SK-N-SH (cell line): ENCODE measurements at regions not wholly inside any gene's neighbourhood (a gene's known extent, or its start where the extent isn't known, plus 50 kb on each side); places are given as distances from the start of the nearest gene placed in this dataset.

Experiments used
- CTCF ChIA-PET: fragments of 300-600, 350-600 bp; formaldehyde crosslinking; extraction: SDS; loops from one replicate; lab custom pipeline; 2021; lab: Yijun Ruan, JAX
- POLR2A ChIA-PET: fragments of 350-600 bp; sonication (Branson Sonifier 250); formaldehyde crosslinking; extraction: SDS; loops from one replicate; lab custom pipeline; 2020; ENCODE audit warnings: antibody characterized with exemption, inconsistent platforms; lab: Yijun Ruan, JAX
- DNase-seq: peaks from one replicate; pipeline ENCODE4 v3.0.0; 2012
- H2AFZ ChIP-seq: fragments of 200-600 bp; sonication (generic); 2 replicates; pipeline ENCODE4 v1.8.1; 2016; ENCODE audit warnings: antibody characterized with exemption, mild to moderate bottlenecking, low read depth
- H3F3A ChIP-seq: fragments of 200-600 bp; sonication (generic); replicated peaks from 2 replicates; pipeline ENCODE3; 2016; ENCODE audit warnings: antibody characterized with exemption, mild to moderate bottlenecking; ENCODE audit not compliant: insufficient read depth
- H3K27ac ChIP-seq, 2 experiments: fragments of 200-500 bp in 1 of 2; fragments of 200-600 bp in 1 of 2; sonication (Bioruptor generic) in 1 of 2; sonication (generic), shearing (Covaris generic) in 1 of 2; 2 replicates each; pipeline versions ENCODE4 v1.5.1 to v1.6.1; 2014 to 2016; ENCODE audit warnings: low read depth in 2 of 2, inconsistent platforms in 1 of 2, low read length in 1 of 2, mild to moderate bottlenecking in 1 of 2, mixed read lengths in 1 of 2
- H3K27me3 ChIP-seq: fragments of 200-600 bp; sonication (generic), shearing (Covaris generic); 2 replicates; pipeline ENCODE4 v1.6.1; 2016; ENCODE audit warnings: mixed run types; ENCODE audit not compliant: insufficient read depth
- H3K36me3 ChIP-seq, 2 experiments: fragments of 200-500 bp in 1 of 2; fragments of 200-600 bp in 1 of 2; sonication (Bioruptor generic) in 1 of 2; sonication (generic) in 1 of 2; replicated peaks in 1 of 2; 2 replicates each; pipeline versions ENCODE3 to v1.5.1; 2014 to 2016; ENCODE audit warnings: low read length in 1 of 2, mild to moderate bottlenecking in 1 of 2; ENCODE audit not compliant: insufficient read depth in 2 of 2, control insufficient read depth in 1 of 2
- H3K4me1 ChIP-seq, 2 experiments: fragments of 200-500 bp in 1 of 2; fragments of 200-600 bp in 1 of 2; sonication (Bioruptor generic) in 1 of 2; sonication (generic), shearing (Covaris generic) in 1 of 2; 2 replicates each; pipeline versions ENCODE4 v1.5.1 to v1.6.1; 2014 to 2016; ENCODE audit warnings: low read depth in 1 of 2, low read length in 1 of 2, mixed run types in 1 of 2; ENCODE audit not compliant: insufficient read depth in 2 of 2, control insufficient read depth in 1 of 2
- H3K4me2 ChIP-seq: fragments of 200-600 bp; sonication (generic), shearing (Covaris generic); 2 replicates; pipeline ENCODE4 v1.6.1; 2017; ENCODE audit warnings: mixed run types
- H3K4me3 ChIP-seq, 2 experiments: fragments of 200-500 bp in 1 of 2; fragments of 200-600 bp in 1 of 2; sonication (Bioruptor generic) in 1 of 2; sonication (generic), shearing (Covaris generic) in 1 of 2; 2 replicates each; pipeline versions ENCODE4 v1.5.1 to v1.8.1; 2014 to 2016; ENCODE audit warnings: low read depth in 2 of 2, inconsistent platforms in 1 of 2, low read length in 1 of 2, mild to moderate bottlenecking in 1 of 2, mixed read lengths in 1 of 2, moderate library complexity in 1 of 2
- H3K79me2 ChIP-seq: fragments of 200-600 bp; sonication (generic); 2 replicates; pipeline ENCODE4 v1.8.1; 2017; ENCODE audit warnings: mild to moderate bottlenecking; ENCODE audit not compliant: insufficient read depth
- H3K9ac ChIP-seq: fragments of 200-600 bp; sonication (generic); 2 replicates; pipeline ENCODE4 v1.6.1; 2017; ENCODE audit warnings: mixed run types
- H3K9me2 ChIP-seq: fragments of 200-600 bp; sonication (generic); 2 replicates; pipeline ENCODE4 v1.6.1; 2017; ENCODE audit warnings: mixed run types
- H3K9me3 ChIP-seq: fragments of 200-600 bp; sonication (generic); 2 replicates; pipeline ENCODE4 v1.6.1; 2017; ENCODE audit warnings: mixed run types, mild to moderate bottlenecking, moderate library complexity
- H4K20me1 ChIP-seq: fragments of 200-600 bp; sonication (generic); 2 replicates; pipeline ENCODE4 v1.6.1; 2017; ENCODE audit warnings: mild to moderate bottlenecking, mixed run types; ENCODE audit not compliant: insufficient read depth
- CHD2 ChIP-seq: fragments of 150-350 bp; IDR thresholded peaks from 2 replicates; pipeline ENCODE4 v1.6.1; 2018; ENCODE audit warnings: low read length; ENCODE audit not compliant: partially characterized antibody
- CTCF ChIP-seq: fragments of 200-600 bp; sonication (generic); IDR thresholded peaks from 2 replicates; pipeline ENCODE4 v1.6.1; 2017; ENCODE audit warnings: antibody characterized with exemption, mild to moderate bottlenecking, moderate library complexity
- FOXJ3 ChIP-seq: sonication (generic); formaldehyde crosslinking; IDR thresholded peaks from 2 replicates; pipeline ENCODE4 v1.5.1; 2020; ENCODE audit warnings: mild to moderate bottlenecking, missing genetic modification reagents
- GABPA ChIP-seq: IDR thresholded peaks from 2 replicates; pipeline ENCODE4 v1.4.0; 2012; ENCODE audit warnings: low read depth, mild to moderate bottlenecking
- GATA2 ChIP-seq: sonication (generic); formaldehyde crosslinking; IDR thresholded peaks from 2 replicates; pipeline ENCODE4 v1.5.0; 2020; ENCODE audit warnings: mild to moderate bottlenecking, missing genetic modification reagents
- IRF3 ChIP-seq: fragments of 150-350 bp; IDR thresholded peaks from 2 replicates; pipeline ENCODE4 v1.6.1; 2016; ENCODE audit warnings: mild to moderate bottlenecking, low read depth, low read length
- JUND ChIP-seq: IDR thresholded peaks from 2 replicates; pipeline ENCODE4 v1.4.0; 2012
- MAX ChIP-seq: IDR thresholded peaks from 2 replicates; pipeline ENCODE4 v1.4.0; 2012; ENCODE audit warnings: low read depth
- MEF2A ChIP-seq: IDR thresholded peaks from 2 replicates; pipeline ENCODE4 v1.4.0; 2012; ENCODE audit warnings: low read depth, borderline replicate concordance
- MXI1 ChIP-seq: IDR thresholded peaks from 2 replicates; pipeline ENCODE4 v1.6.1; 2012; ENCODE audit warnings: mild to moderate bottlenecking, low read depth, low read length, improper control_type of control experiment
- NFIC ChIP-seq: IDR thresholded peaks from 2 replicates; pipeline ENCODE4 v1.4.0; 2012; ENCODE audit warnings: borderline replicate concordance
- PBX3 ChIP-seq: IDR thresholded peaks from 2 replicates; pipeline ENCODE4; 2012
- POLR2AphosphoS5 ChIP-seq: IDR thresholded peaks from 2 replicates; pipeline ENCODE4 v1.6.1; 2012; ENCODE audit warnings: low read depth, low read length
- RAD21 ChIP-seq: IDR thresholded peaks from 2 replicates; pipeline ENCODE4 v1.6.1; 2012; ENCODE audit warnings: mild to moderate bottlenecking, low read length
- RCOR1 ChIP-seq: fragments of 150-350 bp; IDR thresholded peaks from 2 replicates; pipeline ENCODE4 v1.6.1; 2017; ENCODE audit warnings: antibody characterized with exemption, low read length
- SIN3A ChIP-seq: IDR thresholded peaks from 2 replicates; pipeline ENCODE4 v1.6.1; 2012; ENCODE audit warnings: low read depth, mild to moderate bottlenecking, low read length, moderate library complexity, borderline replicate concordance
- TAF1 ChIP-seq: IDR thresholded peaks from 2 replicates; pipeline ENCODE4 v1.6.1; 2012; ENCODE audit warnings: low read depth, mild to moderate bottlenecking, low read length, moderate library complexity, borderline replicate concordance
- TEAD4 ChIP-seq: IDR thresholded peaks from 2 replicates; pipeline ENCODE4 v1.4.0; 2012; ENCODE audit warnings: mild to moderate bottlenecking, borderline replicate concordance; ENCODE audit not compliant: insufficient read depth
- USF2 ChIP-seq: fragments of 150-350 bp; IDR thresholded peaks from 2 replicates; pipeline ENCODE4 v1.6.1; 2017; ENCODE audit warnings: antibody characterized with exemption, low read length, low read depth, borderline replicate concordance
- YY1 ChIP-seq: IDR thresholded peaks from 2 replicates; pipeline ENCODE4 v1.4.0; 2012; ENCODE audit warnings: low read depth, mild to moderate bottlenecking
- ZBTB33 ChIP-seq: IDR thresholded peaks from 2 replicates; pipeline ENCODE4 v1.4.0; 2012; ENCODE audit warnings: low read depth, borderline replicate concordance
- WGBS: methylation state at CpG from one replicate; pipeline ENCODE4 v1.1.6; 2017; ENCODE audit warnings: low lambda C conversion rate; 5-methylcytosine and 5-hydroxymethylcytosine counted together

- TF ChIP-seq POLR2AphosphoS5 (peak; percentile 74), MAX (no peak), JUND (peak; percentile 27), ZBTB33 (no peak), TAF1 (no peak), SIN3A (0 out of 2 replicates have a peak, but pooled peaks have one; percentile 39), GATA2 (peak; percentile 97), IRF3 (no peak), MXI1 (peak; percentile 42; the same call in 1 of the 2 replicates), USF2 (no peak), TEAD4 (peak; percentile 89), NFIC (peak; percentile 72), RAD21 (peak; percentile 46)
Observed at GRCh38 chr4:174069848-174070330, 213.6 kb downstream of the FBXO8 start (continued).

- H3K27ac ChIP-seq = peak overlapping the region in 1 of 2 experiments; percentile 98; a peak in 2 of 4 replicates
- 82% methylated on average over 3 of the region's 3 CpGs for WGBS
- no peak overlapping the region for H3K9ac ChIP-seq
- H3F3A ChIP-seq = no peaks in the 10 kb centered on the region
- no peaks in the 10 kb centered on the region for H3K36me3 ChIP-seq
- TF ChIP-seq FOXJ3 (no peak), USF2 (no peak), RCOR1 (no peak), CTCF (no peak), GABPA (no peak), JUND (no peak), PBX3 (no peak), MEF2A (no peak), YY1 (no peak), CHD2 (no peak), IRF3 (no peak)
- TF ChIP-seq, all 33 proteins: peak for 0
- H2AFZ ChIP-seq = no peak overlapping the region
- H3K79me2 ChIP-seq = no peaks in the 10 kb centered on the region
- DNase-seq = no peak
- no peaks in the 10 kb centered on the region for H3K27me3 ChIP-seq
- no peak overlapping the region for H3K4me2 ChIP-seq
- no peak overlapping the region for H3K4me3 ChIP-seq
- H4K20me1 ChIP-seq = no peaks in the 10 kb centered on the region
- H3K4me1 ChIP-seq = peaks cover 0 to 21% of the 10 kb centered on the region in 2 experiments; a peak in 2 of 4 replicates
- H3K9me2 ChIP-seq = no peaks in the 10 kb centered on the region
- no peaks in the 10 kb centered on the region for H3K9me3 ChIP-seq
- ChIA-PET POLR2A (interaction anchor here (0.9 to 4.5 kb wide), 2 partner anchors 51 to 58 kb away, joined by 4 to 81 read pairs; no protein-coding TSS in a partner anchor), CTCF (interaction anchor here (1.6 to 3.2 kb wide), 2 partner anchors 57 to 76 kb away, joined by 5 to 20 read pairs; no protein-coding TSS in a partner anchor)
Observed at GRCh38 chr4:174066611-174067205, 216.8 kb downstream of the FBXO8 start.
